Fibroblast of the conjunctiva (primary cell): ENCODE measurements at regions not wholly inside any gene's neighbourhood (a gene's known extent, or its start where the extent isn't known, plus 50 kb on each side); places are given as distances from the start of the nearest gene placed in this dataset.
"Not testable (repeated sequence)": the region's sequence is repeated elsewhere in the genome, so short reads cannot be mapped to it uniquely, and the experiment has no call there.

Experiments
- DNase-seq: peaks from one replicate; pipeline ENCODE4 v3.0.0-alpha.2; 2010; ENCODE audit warnings: low read depth

DNA sequence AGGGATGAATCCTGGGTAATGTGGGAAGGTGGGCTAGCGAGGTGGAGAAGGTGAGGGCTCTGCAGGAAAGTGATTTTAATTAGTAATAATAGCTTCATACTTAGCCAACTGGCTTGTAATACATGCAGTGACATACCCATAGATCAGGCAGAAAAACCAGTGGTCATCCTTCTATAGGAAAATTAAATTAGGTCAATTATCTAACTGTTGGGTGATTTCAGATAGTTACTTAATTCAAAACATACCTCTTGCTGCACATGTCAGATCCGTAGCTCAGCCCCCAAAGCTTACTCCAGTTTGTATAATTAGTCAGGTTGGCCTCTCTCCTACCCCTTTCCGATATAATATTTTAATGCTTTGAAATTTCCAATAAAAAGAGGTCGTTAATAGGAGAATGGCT, 137.0 kb downstream of the TMEM114 start:
- DNase-seq, result no peak

DNA sequence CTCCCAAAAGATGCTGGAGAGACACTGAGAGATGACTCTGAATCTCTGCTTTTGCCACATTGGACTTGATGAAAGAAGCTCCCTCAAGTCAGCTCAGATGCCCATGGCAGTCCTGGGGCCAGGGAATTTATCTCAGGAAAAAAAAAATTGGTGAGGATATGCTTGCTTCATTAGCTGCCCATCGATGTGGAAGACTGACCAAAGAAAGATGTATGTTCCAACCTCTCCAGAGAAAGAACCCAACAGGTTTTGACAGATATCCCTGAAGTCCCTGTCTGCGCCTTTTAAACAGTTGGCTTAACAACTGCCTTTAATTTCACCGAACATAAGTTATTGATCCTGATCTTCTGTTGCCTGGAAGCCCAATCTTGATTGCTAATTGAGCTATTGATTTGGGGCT, 137.4 kb downstream of the TMEM114 start:
- DNase-seq, result no peak

DNA sequence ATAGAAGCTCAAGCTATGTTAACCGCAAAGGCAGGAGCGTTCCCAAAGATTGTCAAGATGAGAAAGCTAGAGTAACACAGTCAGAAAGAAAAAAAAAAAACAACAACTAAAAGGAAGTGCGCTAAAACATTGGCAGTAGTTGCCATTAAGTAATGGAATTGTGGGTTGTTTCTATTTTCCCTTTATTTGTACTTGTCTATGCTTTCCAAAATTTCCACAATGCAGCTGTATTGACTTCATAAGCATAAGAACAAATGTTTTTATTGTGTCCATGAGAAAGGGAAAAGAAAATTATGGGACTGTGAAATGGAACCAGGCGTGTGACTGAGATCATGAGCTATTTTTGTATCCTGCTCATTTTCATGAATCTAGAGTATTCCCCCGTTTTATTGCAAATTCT, 153.4 kb downstream of the TMEM114 start:
- DNase-seq, result no peak

GRCh38 chr16:8431783-8432182, 158.5 kb downstream of the TMEM114 start:
- no peak for DNase-seq

GRCh38 chr16:8430401-8430800, 159.9 kb downstream of the TMEM114 start:
- DNase-seq, result no peak

DNA sequence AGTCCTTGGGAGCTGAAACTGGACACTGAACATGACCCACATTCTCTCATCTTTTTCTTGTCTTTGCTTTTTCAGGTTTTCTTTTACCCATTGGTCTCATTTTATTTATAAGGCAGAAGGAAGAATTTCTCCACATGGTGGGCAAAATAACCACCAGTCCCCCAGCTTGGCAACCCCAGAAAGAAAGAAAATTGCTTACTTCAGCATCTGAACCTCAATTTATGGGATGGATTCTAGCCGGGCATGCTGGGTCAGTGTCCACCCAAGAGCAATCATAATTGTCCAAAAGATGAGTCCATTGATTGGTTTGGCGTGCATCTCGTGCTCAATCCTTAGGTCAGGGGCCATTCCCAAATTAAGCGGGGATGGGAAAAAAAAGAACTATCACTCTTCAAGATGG, 163.7 kb downstream of the TMEM114 start:
- DNase-seq, result no peak

- no peak for DNase-seq
Observed at GRCh38 chr16:8417145-8417544, 173.2 kb downstream of the TMEM114 start.

DNA sequence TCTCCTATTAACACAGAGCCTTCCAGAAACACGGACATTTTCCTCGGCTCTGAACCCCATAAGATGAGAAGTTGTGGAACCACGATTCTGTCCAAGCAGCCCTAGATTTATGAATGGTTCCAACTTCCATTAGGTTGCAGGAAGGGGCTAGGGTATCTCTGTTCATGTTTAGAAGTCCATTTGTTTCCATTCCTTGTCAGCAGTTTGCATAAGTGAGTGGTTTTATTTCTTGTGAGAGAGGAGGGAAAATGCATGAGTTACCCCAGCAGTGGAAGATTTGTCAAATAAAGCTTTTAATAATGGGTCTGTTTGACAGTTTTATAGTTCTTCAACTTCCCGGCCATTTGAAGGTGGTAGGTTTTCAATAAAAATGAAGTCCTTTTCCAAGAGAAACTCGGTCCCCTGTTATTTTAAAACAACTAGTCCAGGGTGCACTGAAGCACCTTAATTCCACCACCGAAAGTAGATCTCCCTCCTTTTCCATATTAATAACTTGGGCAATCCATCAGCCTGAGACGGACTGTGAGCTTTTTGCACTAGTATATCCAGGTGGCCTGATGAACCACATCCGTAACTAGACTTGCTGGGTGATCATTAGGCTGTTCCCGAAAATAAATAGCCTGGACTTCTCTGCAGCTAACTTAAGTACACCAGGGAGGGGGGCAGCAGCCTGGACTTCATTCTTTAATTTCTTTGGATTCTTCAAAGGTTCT, 181.3 kb downstream of the TMEM114 start:
- no peak for DNase-seq

DNA sequence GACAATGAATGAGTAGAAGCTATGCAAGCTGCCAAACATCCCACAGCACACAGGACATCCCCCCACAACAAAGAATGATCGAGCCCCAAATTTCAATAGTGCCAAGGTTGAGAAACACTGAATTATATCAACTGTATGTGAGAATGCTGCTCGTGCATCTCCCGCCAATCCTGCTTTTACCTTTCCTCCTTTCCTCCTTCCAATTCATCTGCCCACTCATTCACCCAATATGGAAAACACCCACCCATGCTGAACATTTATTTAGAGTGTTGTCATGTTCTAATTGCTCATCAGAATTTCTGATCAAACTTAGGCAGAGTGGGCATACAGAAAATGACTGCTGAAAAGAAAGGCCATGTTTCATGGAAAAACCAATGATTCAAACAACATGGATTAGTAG, 183.0 kb downstream of the TMEM114 start:
- DNase-seq, result no peak

DNA sequence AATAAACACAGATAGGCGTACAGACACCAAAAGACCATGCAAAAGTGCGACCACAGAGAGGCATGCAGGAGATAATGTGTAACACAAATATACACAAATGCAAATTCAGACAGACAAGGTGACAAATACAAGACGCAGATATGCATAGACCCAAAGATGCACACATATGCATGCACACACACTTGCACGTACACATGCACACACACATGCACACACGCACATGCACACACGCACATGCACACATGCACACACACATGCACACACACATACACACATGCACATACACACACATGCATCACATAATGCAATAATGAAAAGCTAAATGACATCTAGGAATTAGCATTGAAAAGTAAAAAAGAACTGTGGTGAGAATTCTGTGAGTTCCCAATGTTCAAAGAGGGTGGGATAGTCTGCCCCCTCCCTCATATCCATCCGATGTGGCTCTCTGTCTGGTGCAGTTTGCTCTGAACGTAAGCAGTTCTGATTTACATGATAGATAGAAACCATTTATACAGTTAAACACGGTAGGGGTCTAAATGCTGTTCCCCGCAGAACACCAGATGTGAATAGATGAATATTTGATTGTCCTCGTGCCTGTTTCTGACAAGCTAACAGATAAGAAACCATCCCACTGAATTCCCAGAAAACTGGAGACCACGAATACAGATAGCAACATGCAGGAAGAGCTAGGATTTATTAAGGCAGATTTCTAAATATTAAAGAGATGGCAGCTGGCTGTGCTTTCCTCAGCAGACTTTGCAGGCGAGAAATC, 186.1 kb downstream of the TMEM114 start:
- DNase-seq, result no peak

DNA sequence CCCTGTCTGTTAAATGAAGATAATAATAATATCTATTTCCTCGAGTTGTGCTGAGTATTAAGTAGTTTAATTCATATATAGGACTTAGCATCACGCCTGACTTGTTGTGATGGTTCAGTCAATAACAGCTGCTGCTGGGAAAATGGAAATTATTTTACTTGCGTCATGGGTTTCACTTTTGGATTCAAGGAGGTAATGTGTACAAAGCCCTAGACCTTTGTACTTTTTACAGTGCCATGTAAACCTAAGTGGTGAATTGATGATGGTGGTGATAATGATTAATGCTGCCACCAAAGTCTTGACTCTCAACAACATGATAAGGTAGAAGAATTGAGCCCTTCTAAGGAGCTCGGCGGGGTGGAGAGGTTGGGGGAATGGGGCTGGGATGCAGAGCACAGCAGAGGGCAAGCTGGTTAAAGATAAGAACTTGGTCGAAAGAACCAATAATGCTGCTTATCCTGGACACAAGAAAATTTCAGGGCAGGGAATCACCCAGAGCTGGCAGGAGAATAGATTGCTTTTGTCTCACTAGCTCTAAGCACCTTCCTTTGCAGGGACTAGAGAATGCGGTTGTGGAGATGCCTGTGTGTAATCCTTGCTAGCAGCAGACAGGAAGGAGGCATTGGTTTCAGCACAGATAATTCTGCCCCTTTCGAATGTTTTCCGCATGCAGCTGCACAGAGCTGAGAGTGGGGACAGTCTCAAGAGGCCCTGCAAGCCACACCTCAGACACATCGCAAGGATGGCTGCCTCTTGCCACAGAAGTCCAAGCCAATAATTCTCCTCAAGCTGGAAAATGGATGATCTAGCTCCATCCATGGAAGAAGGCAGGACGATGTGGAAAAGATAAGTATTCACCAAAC, 187.1 kb downstream of the TMEM114 start:
- DNase-seq, result no peak

GRCh38 chr16:8400683-8401082, 189.6 kb downstream of the TMEM114 start:
- DNase-seq, result not testable (repeated sequence)

DNA sequence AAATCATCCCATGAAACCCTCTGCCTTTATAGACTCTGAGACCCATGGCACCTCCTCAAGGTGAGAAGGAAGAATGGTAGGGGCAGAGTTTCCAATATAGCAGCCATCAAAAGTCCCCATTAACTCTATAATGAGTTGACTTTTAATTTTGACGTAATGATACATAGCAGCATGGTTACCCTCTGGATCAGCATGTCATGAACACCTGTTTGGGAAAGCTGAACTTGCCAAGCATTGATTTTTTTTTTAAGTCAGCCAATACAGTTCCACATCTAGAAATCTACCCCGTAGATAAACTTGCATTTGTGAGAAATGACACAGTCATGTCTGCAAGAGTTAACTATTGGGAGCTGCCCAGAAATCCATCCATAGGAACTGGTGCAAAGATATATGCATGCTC, 191.8 kb downstream of the TMEM114 start:
- DNase-seq, result no peak

- DNase-seq, result no peak
Observed at GRCh38 chr16:8397223-8397622, 193.1 kb downstream of the TMEM114 start.

- no peak for DNase-seq
Observed at GRCh38 chr16:8396463-8396862, 193.8 kb downstream of the TMEM114 start.

DNA sequence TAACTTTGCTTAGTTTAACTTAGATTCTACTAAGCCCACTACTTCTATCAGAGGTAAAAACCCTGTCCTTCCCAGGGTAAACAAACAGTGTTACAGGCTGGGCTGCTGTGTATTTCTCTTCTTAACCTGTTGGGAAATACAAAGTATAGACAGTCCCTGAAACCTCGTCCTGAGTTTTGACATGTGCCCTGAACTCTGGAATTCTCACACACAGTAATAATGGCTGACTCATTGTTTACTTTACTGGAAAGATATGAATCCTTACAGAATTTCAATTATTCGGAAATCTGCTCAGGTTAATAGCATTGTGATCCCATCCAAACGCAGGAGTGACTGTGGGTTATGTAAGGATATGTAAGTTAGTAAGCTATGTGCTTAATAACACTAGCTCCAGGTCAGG, 199.1 kb downstream of the TMEM114 start:
- DNase-seq, result no peak

DNA sequence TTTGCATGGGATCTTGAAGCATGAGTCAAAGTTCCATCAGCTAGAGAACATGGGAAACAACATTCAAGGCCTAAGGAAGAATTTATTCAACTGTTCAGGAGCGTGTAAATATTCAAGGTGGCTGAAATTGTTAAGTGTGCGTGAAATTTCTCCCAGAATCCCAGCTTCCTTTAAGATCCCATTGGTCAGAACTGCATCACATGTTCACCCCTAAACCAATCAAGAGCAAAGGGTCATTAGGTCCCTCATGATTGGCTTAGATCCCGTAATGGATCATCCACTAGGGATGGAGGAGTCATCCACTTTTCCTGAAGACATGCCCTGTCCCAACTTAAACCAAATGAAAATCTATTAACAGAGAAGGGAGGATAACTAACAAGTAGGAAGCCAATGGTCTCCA, 201.6 kb downstream of the TMEM114 start:
- no peak for DNase-seq

DNA sequence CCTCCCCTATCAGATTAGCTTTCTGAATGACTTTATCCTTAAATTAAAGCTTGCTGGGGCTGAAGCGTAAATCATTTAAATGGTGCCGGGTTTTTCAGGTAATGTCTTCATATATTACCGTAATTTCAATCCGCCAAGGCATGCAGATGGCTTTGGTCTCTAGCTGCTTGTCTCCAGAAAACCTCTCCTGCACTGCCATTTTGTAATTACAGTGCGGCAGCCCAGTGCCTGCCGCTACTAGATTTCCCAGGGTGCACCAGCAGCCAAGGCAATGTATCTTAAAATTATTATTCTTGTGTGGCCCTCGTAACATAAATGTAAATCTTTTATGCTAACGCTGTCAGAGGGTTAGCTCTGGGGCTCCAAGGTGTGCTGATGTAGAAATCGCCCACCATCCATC, 208.5 kb downstream of the TMEM114 start:
- DNase-seq, result no peak

GRCh38 chr16:8380311-8380710, 210.0 kb downstream of the TMEM114 start:
- DNase-seq, result no peak

GRCh38 chr16:8377864-8378263, 212.4 kb downstream of the TMEM114 start:
- DNase-seq, result no peak

DNA sequence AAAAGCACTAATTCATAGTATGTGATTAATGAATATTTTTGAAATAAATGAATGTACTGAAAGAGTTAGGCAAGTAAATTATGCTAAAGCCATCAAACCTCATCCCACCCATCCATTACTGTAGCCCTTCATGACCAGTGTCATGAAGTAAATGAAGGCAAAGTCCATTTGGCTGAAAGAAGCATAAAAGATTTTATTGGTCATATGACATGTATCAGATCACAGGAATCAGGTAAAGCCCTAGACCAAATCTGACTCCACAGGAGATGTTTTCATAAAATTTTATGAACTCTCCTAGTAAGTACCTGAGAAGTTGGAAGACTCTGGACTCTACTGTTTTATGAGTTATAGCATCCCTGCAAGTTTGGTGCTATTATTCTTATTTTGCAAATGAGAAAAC, 213.5 kb downstream of the TMEM114 start:
- DNase-seq, result no peak

DNA sequence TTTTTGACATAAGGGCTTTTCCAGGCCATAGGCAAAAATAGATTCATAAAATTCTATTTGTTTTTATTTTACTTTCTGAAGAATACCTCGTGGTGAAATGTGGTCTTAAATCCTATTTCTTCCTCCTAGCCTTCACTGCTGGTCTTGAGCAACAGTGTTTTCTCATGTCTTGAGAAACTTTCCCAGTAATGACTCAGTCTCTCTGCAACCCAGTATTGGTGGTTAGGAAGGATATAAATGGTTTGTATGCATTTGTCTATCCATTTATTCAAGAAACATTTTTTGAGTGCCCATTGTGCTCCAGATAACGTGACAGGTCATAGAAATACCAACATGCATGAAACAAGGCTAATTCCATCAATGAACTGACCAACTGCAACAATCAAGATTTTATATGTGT, 213.9 kb downstream of the TMEM114 start:
- DNase-seq, result no peak

- DNase-seq, result no peak
Observed at GRCh38 chr16:8375232-8375587, 215.1 kb downstream of the TMEM114 start.
